ENCODE measurements at regions not wholly inside any gene's neighbourhood (a gene's known extent, or its start where the extent isn't known, plus 50 kb on each side); places are given as distances from the start of the nearest gene placed in this dataset.

DNA sequence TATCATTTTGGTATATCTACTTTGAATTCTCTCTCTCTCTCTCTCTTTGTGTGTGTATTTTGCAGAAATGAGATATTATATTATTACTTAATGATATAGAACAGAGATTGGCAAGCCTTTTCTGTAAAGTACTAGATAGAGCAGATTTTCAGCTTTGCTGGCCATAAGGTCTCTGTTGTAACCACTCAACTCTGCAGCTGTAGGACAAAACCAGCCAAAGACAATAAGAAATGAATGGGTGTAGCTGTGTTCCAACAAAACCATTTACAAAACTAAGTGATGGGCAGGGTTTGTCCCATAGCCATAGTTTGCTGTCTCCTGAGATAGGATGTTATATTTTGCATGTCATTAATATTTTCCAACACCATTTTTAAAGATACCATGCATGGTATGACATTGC lies 91.2 kb upstream of the TSHZ2 start (continued):
- TF ChIP-seq, protein P1, sequence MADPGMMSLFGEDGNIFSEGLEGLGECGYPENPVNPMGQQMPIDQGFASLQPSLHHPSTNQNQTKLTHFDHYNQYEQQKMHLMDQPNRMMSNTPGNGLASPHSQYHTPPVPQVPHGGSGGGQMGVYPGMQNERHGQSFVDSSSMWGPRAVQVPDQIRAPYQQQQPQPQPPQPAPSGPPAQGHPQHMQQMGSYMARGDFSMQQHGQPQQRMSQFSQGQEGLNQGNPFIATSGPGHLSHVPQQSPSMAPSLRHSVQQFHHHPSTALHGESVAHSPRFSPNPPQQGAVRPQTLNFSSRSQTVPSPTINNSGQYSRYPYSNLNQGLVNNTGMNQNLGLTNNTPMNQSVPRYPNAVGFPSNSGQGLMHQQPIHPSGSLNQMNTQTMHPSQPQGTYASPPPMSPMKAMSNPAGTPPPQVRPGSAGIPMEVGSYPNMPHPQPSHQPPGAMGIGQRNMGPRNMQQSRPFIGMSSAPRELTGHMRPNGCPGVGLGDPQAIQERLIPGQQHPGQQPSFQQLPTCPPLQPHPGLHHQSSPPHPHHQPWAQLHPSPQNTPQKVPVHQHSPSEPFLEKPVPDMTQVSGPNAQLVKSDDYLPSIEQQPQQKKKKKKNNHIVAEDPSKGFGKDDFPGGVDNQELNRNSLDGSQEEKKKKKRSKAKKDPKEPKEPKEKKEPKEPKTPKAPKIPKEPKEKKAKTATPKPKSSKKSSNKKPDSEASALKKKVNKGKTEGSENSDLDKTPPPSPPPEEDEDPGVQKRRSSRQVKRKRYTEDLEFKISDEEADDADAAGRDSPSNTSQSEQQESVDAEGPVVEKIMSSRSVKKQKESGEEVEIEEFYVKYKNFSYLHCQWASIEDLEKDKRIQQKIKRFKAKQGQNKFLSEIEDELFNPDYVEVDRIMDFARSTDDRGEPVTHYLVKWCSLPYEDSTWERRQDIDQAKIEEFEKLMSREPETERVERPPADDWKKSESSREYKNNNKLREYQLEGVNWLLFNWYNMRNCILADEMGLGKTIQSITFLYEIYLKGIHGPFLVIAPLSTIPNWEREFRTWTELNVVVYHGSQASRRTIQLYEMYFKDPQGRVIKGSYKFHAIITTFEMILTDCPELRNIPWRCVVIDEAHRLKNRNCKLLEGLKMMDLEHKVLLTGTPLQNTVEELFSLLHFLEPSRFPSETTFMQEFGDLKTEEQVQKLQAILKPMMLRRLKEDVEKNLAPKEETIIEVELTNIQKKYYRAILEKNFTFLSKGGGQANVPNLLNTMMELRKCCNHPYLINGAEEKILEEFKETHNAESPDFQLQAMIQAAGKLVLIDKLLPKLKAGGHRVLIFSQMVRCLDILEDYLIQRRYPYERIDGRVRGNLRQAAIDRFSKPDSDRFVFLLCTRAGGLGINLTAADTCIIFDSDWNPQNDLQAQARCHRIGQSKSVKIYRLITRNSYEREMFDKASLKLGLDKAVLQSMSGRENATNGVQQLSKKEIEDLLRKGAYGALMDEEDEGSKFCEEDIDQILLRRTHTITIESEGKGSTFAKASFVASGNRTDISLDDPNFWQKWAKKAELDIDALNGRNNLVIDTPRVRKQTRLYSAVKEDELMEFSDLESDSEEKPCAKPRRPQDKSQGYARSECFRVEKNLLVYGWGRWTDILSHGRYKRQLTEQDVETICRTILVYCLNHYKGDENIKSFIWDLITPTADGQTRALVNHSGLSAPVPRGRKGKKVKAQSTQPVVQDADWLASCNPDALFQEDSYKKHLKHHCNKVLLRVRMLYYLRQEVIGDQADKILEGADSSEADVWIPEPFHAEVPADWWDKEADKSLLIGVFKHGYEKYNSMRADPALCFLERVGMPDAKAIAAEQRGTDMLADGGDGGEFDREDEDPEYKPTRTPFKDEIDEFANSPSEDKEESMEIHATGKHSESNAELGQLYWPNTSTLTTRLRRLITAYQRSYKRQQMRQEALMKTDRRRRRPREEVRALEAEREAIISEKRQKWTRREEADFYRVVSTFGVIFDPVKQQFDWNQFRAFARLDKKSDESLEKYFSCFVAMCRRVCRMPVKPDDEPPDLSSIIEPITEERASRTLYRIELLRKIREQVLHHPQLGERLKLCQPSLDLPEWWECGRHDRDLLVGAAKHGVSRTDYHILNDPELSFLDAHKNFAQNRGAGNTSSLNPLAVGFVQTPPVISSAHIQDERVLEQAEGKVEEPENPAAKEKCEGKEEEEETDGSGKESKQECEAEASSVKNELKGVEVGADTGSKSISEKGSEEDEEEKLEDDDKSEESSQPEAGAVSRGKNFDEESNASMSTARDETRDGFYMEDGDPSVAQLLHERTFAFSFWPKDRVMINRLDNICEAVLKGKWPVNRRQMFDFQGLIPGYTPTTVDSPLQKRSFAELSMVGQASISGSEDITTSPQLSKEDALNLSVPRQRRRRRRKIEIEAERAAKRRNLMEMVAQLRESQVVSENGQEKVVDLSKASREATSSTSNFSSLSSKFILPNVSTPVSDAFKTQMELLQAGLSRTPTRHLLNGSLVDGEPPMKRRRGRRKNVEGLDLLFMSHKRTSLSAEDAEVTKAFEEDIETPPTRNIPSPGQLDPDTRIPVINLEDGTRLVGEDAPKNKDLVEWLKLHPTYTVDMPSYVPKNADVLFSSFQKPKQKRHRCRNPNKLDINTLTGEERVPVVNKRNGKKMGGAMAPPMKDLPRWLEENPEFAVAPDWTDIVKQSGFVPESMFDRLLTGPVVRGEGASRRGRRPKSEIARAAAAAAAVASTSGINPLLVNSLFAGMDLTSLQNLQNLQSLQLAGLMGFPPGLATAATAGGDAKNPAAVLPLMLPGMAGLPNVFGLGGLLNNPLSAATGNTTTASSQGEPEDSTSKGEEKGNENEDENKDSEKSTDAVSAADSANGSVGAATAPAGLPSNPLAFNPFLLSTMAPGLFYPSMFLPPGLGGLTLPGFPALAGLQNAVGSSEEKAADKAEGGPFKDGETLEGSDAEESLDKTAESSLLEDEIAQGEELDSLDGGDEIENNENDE (IDR thresholded peaks at IDR 0.05; ENCODE audit: insufficient replicate concordance, low read length): no peak
- TF ChIP-seq EZH2 (IDR thresholded peaks at IDR 0.05; ENCODE audit: low read depth, low read length, severe bottlenecking) (no peak), BACH1 (IDR thresholded peaks at IDR 0.05; ENCODE audit: low read length) (no peak), JUN (IDR thresholded peaks at IDR 0.05; ENCODE audit: low read depth, low read length) (no peak), RFX5 (IDR thresholded peaks at IDR 0.05; ENCODE audit: borderline replicate concordance, low read depth, low read length) (no peak), POLR2A (IDR thresholded peaks at IDR 0.05; ENCODE audit: control extremely low read depth in 1 of 2, low read depth in 2 of 2, low read length in 2 of 2) (no peak), CBX8 (IDR thresholded peaks at IDR 0.05; ENCODE audit: borderline replicate concordance, low read depth, low read length) (no peak), KDM4A (IDR thresholded peaks at IDR 0.05; ENCODE audit: low read depth, low read length, severe bottlenecking) (no peak), KDM5A (IDR thresholded peaks at IDR 0.05; ENCODE audit: low read length) (no peak), CREB1 (IDR thresholded peaks at IDR 0.05) (no peak), ASH2L (IDR thresholded peaks at IDR 0.05; ENCODE audit: low read length) (no peak)

Measured in H1 (cell line).